SW480 (cell line): ENCODE measurements at regions not wholly inside any gene's neighbourhood (a gene's known extent, or its start where the extent isn't known, plus 50 kb on each side); places are given as distances from the start of the nearest gene placed in this dataset.

Source experiments
- DNase-seq: peaks from one replicate; pipeline ENCODE4 v3.0.0-alpha.2; 2016; ENCODE audit warnings: low spot score

DNA sequence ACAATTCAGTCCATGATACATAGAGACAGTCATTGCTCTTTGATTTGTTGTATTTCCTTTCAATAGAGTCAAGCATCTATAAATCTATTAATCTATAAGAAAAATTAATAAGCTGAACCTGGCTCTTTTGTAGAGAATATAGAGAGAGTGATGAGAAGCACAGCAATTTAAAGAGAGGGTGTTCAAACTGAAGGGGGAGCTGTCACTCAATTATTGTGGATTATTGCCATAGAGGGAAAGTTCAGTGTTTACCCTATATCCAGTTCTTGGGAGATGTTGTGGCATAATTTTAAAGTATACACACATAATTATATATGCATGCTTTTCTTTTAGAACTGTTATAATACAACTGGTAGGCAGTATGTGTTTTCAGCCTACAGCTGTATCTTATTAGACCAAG, 1469.0 kb upstream of the PABPC4L start:
- no peak for DNase-seq
